ENCODE measurements at regions not wholly inside any gene's neighbourhood (a gene's known extent, or its start where the extent isn't known, plus 50 kb on each side); places are given as distances from the start of the nearest gene placed in this dataset.

- Histone ChIP-seq H4K91ac (replicated peaks; ENCODE audit: insufficient read length, low read length) (no peak overlapping the region), H3K23ac (ENCODE audit: insufficient read length) (no peak overlapping the region), H3K9ac (replicated peaks in 1 of 4; ENCODE audit: extremely low read depth in 1 of 4, low read depth in 3 of 4, low read length in 3 of 4) (no peak overlapping the region), H3K4ac (replicated peaks; ENCODE audit: insufficient read length, low read depth, low read length) (no peak overlapping the region), H2BK15ac (ENCODE audit: low read length) (no peak overlapping the region), H3K4me2 (ENCODE audit: insufficient read depth in 1 of 2, low read depth in 2 of 2, low read length in 2 of 2) (no peak overlapping the region), H3K27me3 (replicated peaks in 1 of 4; ENCODE audit: control insufficient read depth in 3 of 4, extremely low read depth in 1 of 4, insufficient read depth in 3 of 4, low read length in 3 of 4) (no peaks in the 10 kb centered on the region), H3K79me1 (ENCODE audit: low read depth, low read length) (no peaks in the 10 kb centered on the region), H3K36me3 (ENCODE audit: control insufficient read depth in 2 of 4, insufficient read depth in 4 of 4, low read length in 3 of 4) (no peaks in the 10 kb centered on the region), H4K8ac (ENCODE audit: extremely low read depth, insufficient read depth, low read length) (no peak overlapping the region), H3K9me3 (ENCODE audit: insufficient read depth in 2 of 2, low read depth in 1 of 2, low read length in 1 of 2) (no peaks in the 10 kb centered on the region), H3K14ac (ENCODE audit: insufficient read length) (no peak overlapping the region), H2BK5ac (ENCODE audit: low read depth, low read length) (no peak overlapping the region), H4K20me1 (replicated peaks in 1 of 2; ENCODE audit: control insufficient read depth in 1 of 2, insufficient read depth in 2 of 2, low read length in 2 of 2) (no peaks in the 10 kb centered on the region), H3K79me2 (ENCODE audit: control insufficient read depth in 1 of 2, insufficient read depth in 2 of 2, low read length in 2 of 2) (no peaks in the 10 kb centered on the region), H3K27ac (ENCODE audit: low read depth, low read length) (no peak overlapping the region), H3K4me1 (replicated peaks in 1 of 4; ENCODE audit: control insufficient read depth in 3 of 4, insufficient read depth in 4 of 4, low read length in 3 of 4) (no peaks in the 10 kb centered on the region), H2BK20ac (ENCODE audit: low read length) (no peak overlapping the region), H3K18ac (ENCODE audit: extremely low read depth, low read length) (no peak overlapping the region), H3K4me3 (ENCODE audit: extremely low read depth in 1 of 4, insufficient read depth in 2 of 4, low read depth in 3 of 4, low read length in 4 of 4) (no peak overlapping the region), H4K5ac (ENCODE audit: insufficient read length, low read depth, low read length) (no peak overlapping the region), H2BK12ac (ENCODE audit: low read depth, low read length) (no peak overlapping the region), H2AFZ (ENCODE audit: low read length) (peak overlapping the region; percentile 53; the same call in 1 of the 2 replicates), H3K56ac (replicated peaks; ENCODE audit: insufficient read length, low read depth, low read length) (no peak overlapping the region), H3K23me2 (ENCODE audit: low read depth, low read length) (no peaks in the 10 kb centered on the region), H2BK120ac (replicated peaks; ENCODE audit: low read depth, low read length) (no peak overlapping the region), H2AK5ac (ENCODE audit: low read depth, low read length) (no peak overlapping the region)
- DNase-seq (ENCODE audit: low read depth in 1 of 2, low spot score in 2 of 2) (no peak), FAIRE-seq (no peak)
- CTCF ChIA-PET (ENCODE audit: partially characterized antibody), result no interaction called here
- 92% methylated on average over 7 of the region's 7 CpGs; no CpG with 5 or more reads in 1 of the 2 experiments for WGBS, 2 experiments (ENCODE audit: extremely low coverage in 1 of 2, insufficient coverage in 1 of 2, insufficient read length in 1 of 2, insufficient replicate concordance in 2 of 2, low coverage in 1 of 2, low lambda C conversion rate in 2 of 2, missing lambda C conversion rate in 1 of 2)
- POLR2A ChIA-PET (ENCODE audit: partially characterized antibody), result no interaction called here
- TF ChIP-seq, protein P1, sequence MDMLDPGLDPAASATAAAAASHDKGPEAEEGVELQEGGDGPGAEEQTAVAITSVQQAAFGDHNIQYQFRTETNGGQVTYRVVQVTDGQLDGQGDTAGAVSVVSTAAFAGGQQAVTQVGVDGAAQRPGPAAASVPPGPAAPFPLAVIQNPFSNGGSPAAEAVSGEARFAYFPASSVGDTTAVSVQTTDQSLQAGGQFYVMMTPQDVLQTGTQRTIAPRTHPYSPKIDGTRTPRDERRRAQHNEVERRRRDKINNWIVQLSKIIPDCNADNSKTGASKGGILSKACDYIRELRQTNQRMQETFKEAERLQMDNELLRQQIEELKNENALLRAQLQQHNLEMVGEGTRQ (IDR thresholded peaks at IDR 0.05; ENCODE audit: low read length), result no peak
- TF ChIP-seq KDM1A (IDR thresholded peaks at IDR 0.05; ENCODE audit: borderline replicate concordance, low read length) (no peak), POU5F1 (IDR thresholded peaks at IDR 0.05; ENCODE audit: low read depth, low read length) (no peak), TBP (IDR thresholded peaks at IDR 0.05; ENCODE audit: low read depth, low read length) (no peak), RFX5 (IDR thresholded peaks at IDR 0.05; ENCODE audit: borderline replicate concordance, low read depth, low read length) (no peak), EGR1 (IDR thresholded peaks at IDR 0.05; ENCODE audit: borderline replicate concordance, low read depth, low read length) (no peak), NRF1 (IDR thresholded peaks at IDR 0.05; ENCODE audit: low read depth, low read length) (no peak), GTF2F1 (IDR thresholded peaks at IDR 0.05; ENCODE audit: borderline replicate concordance, low read depth, low read length) (no peak), SIRT6 (IDR thresholded peaks at IDR 0.05; ENCODE audit: low read length) (no peak), ASH2L (IDR thresholded peaks at IDR 0.05; ENCODE audit: low read length) (no peak), FOSL1 (IDR thresholded peaks at IDR 0.05; ENCODE audit: insufficient read depth, low read depth, low read length) (no peak)
- TF ChIP-seq, protein P2, sequence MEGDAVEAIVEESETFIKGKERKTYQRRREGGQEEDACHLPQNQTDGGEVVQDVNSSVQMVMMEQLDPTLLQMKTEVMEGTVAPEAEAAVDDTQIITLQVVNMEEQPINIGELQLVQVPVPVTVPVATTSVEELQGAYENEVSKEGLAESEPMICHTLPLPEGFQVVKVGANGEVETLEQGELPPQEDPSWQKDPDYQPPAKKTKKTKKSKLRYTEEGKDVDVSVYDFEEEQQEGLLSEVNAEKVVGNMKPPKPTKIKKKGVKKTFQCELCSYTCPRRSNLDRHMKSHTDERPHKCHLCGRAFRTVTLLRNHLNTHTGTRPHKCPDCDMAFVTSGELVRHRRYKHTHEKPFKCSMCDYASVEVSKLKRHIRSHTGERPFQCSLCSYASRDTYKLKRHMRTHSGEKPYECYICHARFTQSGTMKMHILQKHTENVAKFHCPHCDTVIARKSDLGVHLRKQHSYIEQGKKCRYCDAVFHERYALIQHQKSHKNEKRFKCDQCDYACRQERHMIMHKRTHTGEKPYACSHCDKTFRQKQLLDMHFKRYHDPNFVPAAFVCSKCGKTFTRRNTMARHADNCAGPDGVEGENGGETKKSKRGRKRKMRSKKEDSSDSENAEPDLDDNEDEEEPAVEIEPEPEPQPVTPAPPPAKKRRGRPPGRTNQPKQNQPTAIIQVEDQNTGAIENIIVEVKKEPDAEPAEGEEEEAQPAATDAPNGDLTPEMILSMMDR (IDR thresholded peaks at IDR 0.05; ENCODE audit: control extremely low read depth in 1 of 3, insufficient read depth in 1 of 3, low read depth in 1 of 3, low read length in 3 of 3), result no peak
These were observed 583.4 kb downstream of the KCNJ3 start for GRCh38 chr2:155281907-155282306.

All from H1 (cell line).